B cell (primary cell): ENCODE measurements at regions not wholly inside any gene's neighbourhood (a gene's known extent, or its start where the extent isn't known, plus 50 kb on each side); places are given as distances from the start of the nearest gene placed in this dataset.

Experiments used
- ATAC-seq: fragments of 200-7000 bp; cut with Tn5 transposase; one replicate; pipeline ENCODE4 v1.10.0; 2021; ENCODE audit warnings: low read depth, mild to moderate bottlenecking, moderate number of reproducible peaks, moderate library complexity
- CTCF ChIA-PET: fragments of 350-600 bp; sonication (Branson Sonifier 250); formaldehyde crosslinking; loops from one replicate; lab custom pipeline; 2021; ENCODE audit warnings: antibody characterized with exemption, inconsistent platforms; lab: Charles Lee
- POLR2A ChIA-PET: fragments of 350-600 bp; sonication (Branson Sonifier 250); formaldehyde crosslinking; loops from one replicate; lab custom pipeline; 2021; ENCODE audit warnings: antibody characterized with exemption; lab: Charles Lee
- DNase-seq: peaks from one replicate; pipeline ENCODE4 v3.0.0; 2013
- H2AFZ ChIP-seq: 2 replicates; pipeline ENCODE4 v1.6.1; 2012; ENCODE audit warnings: mild to moderate bottlenecking, low read depth, low read length; ENCODE audit not compliant: insufficient read depth, poor library complexity, severe bottlenecking
- H3K27ac ChIP-seq, 2 donors: 1 replicate in 1 of 2; 2 replicates in 1 of 2; pipeline ENCODE4 v1.5.1; 2012 to 2013; ENCODE audit warnings: low read length in 2 of 2, mild to moderate bottlenecking in 2 of 2, moderate library complexity in 1 of 2
- H3K27me3 ChIP-seq, 4 experiments: fragments of 200-600 bp in 1 of 4; sonication (generic) in 1 of 4; replicated peaks in 1 of 4; 1 replicate in 2 of 4; 2 replicates in 2 of 4; pipeline versions ENCODE4 v1.6.1 to v1.7.0; 2013 to 2016; ENCODE audit warnings: low read length in 3 of 4, mild to moderate bottlenecking in 2 of 4, mixed read lengths in 1 of 4, moderate library complexity in 1 of 4; ENCODE audit not compliant: insufficient read depth in 4 of 4, control insufficient read depth in 3 of 4; ENCODE audit errors: control extremely low read depth in 1 of 4
- H3K36me3 ChIP-seq, 2 experiments: replicated peaks in 1 of 2; 1 replicate in 1 of 2; 2 replicates in 1 of 2; pipeline versions ENCODE4 v1.6.1 to v1.7.1; 2013; ENCODE audit warnings: low read length in 1 of 2; ENCODE audit not compliant: insufficient read depth in 2 of 2, control insufficient read depth in 1 of 2; ENCODE audit errors: control extremely low read depth in 1 of 2, extremely low read depth in 1 of 2
- H3K4me1 ChIP-seq, 2 donors: fragments of 200-600 bp in 1 of 2; sonication (generic) in 1 of 2; 1 replicate in 1 of 2; 2 replicates in 1 of 2; pipeline versions ENCODE4 v1.5.1 to v1.6.1; 2013 to 2017; ENCODE audit warnings: low read length in 2 of 2; ENCODE audit not compliant: control insufficient read depth in 2 of 2, insufficient read depth in 2 of 2
- H3K4me2 ChIP-seq: replicated peaks from 2 replicates; pipeline ENCODE3; 2012; ENCODE audit warnings: mild to moderate bottlenecking, low read depth, low read length; ENCODE audit not compliant: poor library complexity, severe bottlenecking
- H3K4me3 ChIP-seq, 5 experiments: fragments of 200-600 bp in 1 of 5; sonication (generic) in 1 of 5; 1 replicate in 3 of 5; 2 replicates in 2 of 5; pipeline versions ENCODE4 v1.5.1 to v1.7.0; 2011 to 2016; ENCODE audit warnings: low read length in 4 of 5, mild to moderate bottlenecking in 4 of 5, low read depth in 2 of 5, control low read depth in 1 of 5, moderate library complexity in 1 of 5; ENCODE audit not compliant: insufficient read depth in 1 of 5; ENCODE audit errors: control extremely low read depth in 1 of 5, extremely low read depth in 1 of 5
- H3K79me2 ChIP-seq: fragments of 200-600 bp; sonication (generic); one replicate; pipeline ENCODE4 v1.6.0; 2016; ENCODE audit warnings: low read length; ENCODE audit not compliant: control insufficient read depth, insufficient read depth
- H3K9ac ChIP-seq: fragments of 200-600 bp; sonication (generic); 2 replicates; pipeline ENCODE4 v1.6.1; 2017; ENCODE audit warnings: mild to moderate bottlenecking, low read length, moderate library complexity
- H3K9me3 ChIP-seq, 3 donors: one replicate each; pipeline versions ENCODE4 v1.6.1 to v1.7.1; 2013; ENCODE audit warnings: low read length in 2 of 3; ENCODE audit not compliant: control insufficient read depth in 2 of 3, insufficient read depth in 1 of 3; ENCODE audit errors: control extremely low read depth in 1 of 3
- H4K20me1 ChIP-seq: 2 replicates; pipeline ENCODE4 v1.6.0; 2012; ENCODE audit warnings: mild to moderate bottlenecking, low read length; ENCODE audit not compliant: insufficient read depth, control insufficient read depth, poor library complexity, severe bottlenecking
- H3K27ac Mint-ChIP-seq: one replicate; pipeline ENCODE4 v1.8.0; 2021; ENCODE audit warnings: mixed read lengths
- H3K27me3 Mint-ChIP-seq: one replicate; pipeline ENCODE4 v1.8.0; 2021; ENCODE audit warnings: mixed read lengths
- H3K4me1 Mint-ChIP-seq: one replicate; pipeline ENCODE4 v1.8.0; 2021; ENCODE audit warnings: mixed read lengths
- H3K4me3 Mint-ChIP-seq: one replicate; pipeline ENCODE4 v1.8.0; 2021; ENCODE audit warnings: mixed read lengths
- H3K9me3 Mint-ChIP-seq: one replicate; pipeline ENCODE4 v1.8.0; 2022; ENCODE audit warnings: mixed read lengths; ENCODE audit not compliant: insufficient read depth
- EZH2 ChIP-seq: IDR thresholded peaks from 2 replicates; pipeline ENCODE4 v1.6.1; 2012; ENCODE audit warnings: borderline replicate concordance, low read depth, mild to moderate bottlenecking, moderate library complexity, low read length; ENCODE audit not compliant: insufficient read depth, poor library complexity, severe bottlenecking
- WGBS: methylation state at CpG from one replicate; pipeline ENCODE4 v1.1.5; 2013; ENCODE audit warnings: missing lambda C conversion rate; ENCODE audit not compliant: insufficient coverage; 5-methylcytosine and 5-hydroxymethylcytosine counted together
- intact Hi-C: fragments of 100-400 bp; cut with micrococcal nuclease; formaldehyde crosslinking; loops from one replicate; pipeline ENCODE4 v1.10.0; 2022
- TF ChIP-seq, protein P1 (sequence below): fragments of 200-600 bp; IDR thresholded peaks from one replicate; pipeline ENCODE4 v1.8.0; 2022; ENCODE audit warnings: antibody characterized with exemption, mild to moderate bottlenecking

DNA sequence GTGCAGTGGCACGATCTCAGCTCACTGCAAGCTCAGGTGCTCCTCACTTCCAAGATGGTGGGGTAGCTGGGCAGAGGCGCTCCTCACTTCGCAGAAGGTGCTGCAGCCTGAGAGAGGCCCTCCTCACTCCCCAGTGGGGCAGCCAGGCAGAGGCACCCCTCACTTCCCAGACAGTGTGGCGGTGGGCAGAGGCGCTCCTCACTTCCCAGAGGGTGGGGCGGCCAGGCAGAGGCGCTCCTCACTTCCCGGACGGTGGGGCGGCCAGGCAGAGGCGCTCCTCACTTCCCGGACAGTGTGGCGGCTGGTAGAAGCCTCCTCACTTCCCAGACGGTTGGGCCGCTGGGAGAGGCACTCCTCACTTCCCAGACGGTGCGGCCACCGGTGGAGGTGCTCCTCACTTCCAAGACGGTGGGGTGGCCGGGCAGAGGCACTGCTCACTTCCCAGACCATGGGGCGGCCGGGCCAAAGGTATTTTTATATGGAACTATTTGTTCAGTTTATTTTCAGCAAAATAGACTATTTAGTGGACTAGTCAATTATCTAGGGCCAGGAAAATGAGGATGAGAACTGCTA, 57.7 kb upstream of the PPP1R9A start:
- H4K20me1 ChIP-seq: no peaks in the 10 kb centered on the region
- H3K36me3 ChIP-seq: no peaks in the 10 kb centered on the region
- intact Hi-C loops: no loop called here
- H3K4me1 ChIP-seq: no peaks in the 10 kb centered on the region
- no peak overlapping the region for H3K4me2 ChIP-seq
- DNase-seq (no peak), ATAC-seq (no peak)
- H3K4me3 ChIP-seq: no peak overlapping the region
- 97% methylated on average over 15 of the region's 22 CpGs for WGBS
- ChIA-PET CTCF (no interaction called here), POLR2A (no interaction called here)
- no peak overlapping the region for H3K27ac Mint-ChIP-seq
- peaks cover 3% of the 10 kb centered on the region for H3K9me3 Mint-ChIP-seq
- no peaks in the 10 kb centered on the region for H3K27me3 ChIP-seq
- H3K27ac ChIP-seq: no peak overlapping the region
- no peak overlapping the region for H3K9ac ChIP-seq
- H3K4me1 Mint-ChIP-seq: no peaks in the 10 kb centered on the region
- H3K79me2 ChIP-seq: no peaks in the 10 kb centered on the region
- no peak overlapping the region for H2AFZ ChIP-seq
- TF ChIP-seq EZH2: no peak
- TF ChIP-seq, protein P1, sequence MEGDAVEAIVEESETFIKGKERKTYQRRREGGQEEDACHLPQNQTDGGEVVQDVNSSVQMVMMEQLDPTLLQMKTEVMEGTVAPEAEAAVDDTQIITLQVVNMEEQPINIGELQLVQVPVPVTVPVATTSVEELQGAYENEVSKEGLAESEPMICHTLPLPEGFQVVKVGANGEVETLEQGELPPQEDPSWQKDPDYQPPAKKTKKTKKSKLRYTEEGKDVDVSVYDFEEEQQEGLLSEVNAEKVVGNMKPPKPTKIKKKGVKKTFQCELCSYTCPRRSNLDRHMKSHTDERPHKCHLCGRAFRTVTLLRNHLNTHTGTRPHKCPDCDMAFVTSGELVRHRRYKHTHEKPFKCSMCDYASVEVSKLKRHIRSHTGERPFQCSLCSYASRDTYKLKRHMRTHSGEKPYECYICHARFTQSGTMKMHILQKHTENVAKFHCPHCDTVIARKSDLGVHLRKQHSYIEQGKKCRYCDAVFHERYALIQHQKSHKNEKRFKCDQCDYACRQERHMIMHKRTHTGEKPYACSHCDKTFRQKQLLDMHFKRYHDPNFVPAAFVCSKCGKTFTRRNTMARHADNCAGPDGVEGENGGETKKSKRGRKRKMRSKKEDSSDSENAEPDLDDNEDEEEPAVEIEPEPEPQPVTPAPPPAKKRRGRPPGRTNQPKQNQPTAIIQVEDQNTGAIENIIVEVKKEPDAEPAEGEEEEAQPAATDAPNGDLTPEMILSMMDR: no peak
- peaks cover 0 to 13% (median 0%) of the 10 kb centered on the region in 3 donors for H3K9me3 ChIP-seq
- H3K4me3 Mint-ChIP-seq: no peak overlapping the region
- H3K27me3 Mint-ChIP-seq: peaks cover 3% of the 10 kb centered on the region

DNA sequence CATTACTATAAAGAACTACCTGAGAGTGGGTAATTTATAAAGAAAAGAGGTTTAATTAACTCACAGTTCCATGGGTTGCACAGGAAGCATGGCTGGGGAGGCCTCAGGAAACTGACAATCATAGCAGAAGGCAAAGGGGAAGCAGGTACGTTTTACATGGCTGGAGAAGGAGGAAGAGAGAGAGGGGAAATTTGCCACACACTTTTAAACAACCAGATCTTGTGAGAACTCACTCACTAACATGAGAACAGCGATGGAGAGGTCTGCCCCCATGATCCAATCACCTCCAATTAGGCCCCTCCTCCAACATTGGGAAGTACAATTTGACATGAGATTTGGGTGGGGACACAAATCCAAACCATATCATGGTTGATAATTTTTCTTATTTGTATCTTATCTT, 51.8 kb upstream of the PPP1R9A start:
- H3K36me3 ChIP-seq: no peaks in the 10 kb centered on the region
- no peak overlapping the region for H3K4me3 ChIP-seq
- no peak overlapping the region for H3K4me3 Mint-ChIP-seq
- no peaks in the 10 kb centered on the region for H4K20me1 ChIP-seq
- no peaks in the 10 kb centered on the region for H3K4me1 Mint-ChIP-seq
- H3K4me1 ChIP-seq: no peaks in the 10 kb centered on the region
- no peak for ATAC-seq
- ChIA-PET POLR2A (no interaction called here), CTCF (no interaction called here)
- H3K27ac Mint-ChIP-seq: no peak overlapping the region
- H3K4me2 ChIP-seq: no peak overlapping the region
- no peaks in the 10 kb centered on the region for H3K79me2 ChIP-seq
- H3K27me3 ChIP-seq: no peaks in the 10 kb centered on the region
- no peak overlapping the region for H3K27ac ChIP-seq
- H3K9ac ChIP-seq: no peak overlapping the region
- intact Hi-C loops: no loop called here
- no peak for TF ChIP-seq EZH2
- TF ChIP-seq, protein P1: no peak
- no peaks in the 10 kb centered on the region for H3K27me3 Mint-ChIP-seq
- H2AFZ ChIP-seq: no peak overlapping the region
- peaks cover 6% of the 10 kb centered on the region for H3K9me3 Mint-ChIP-seq
- no peak for DNase-seq
- peaks cover 0 to 14% (median 2%) of the 10 kb centered on the region in 3 donors for H3K9me3 ChIP-seq
- WGBS: no CpG with 5 or more reads among the region's 2 CpGs
